Mesodermal cell (in vitro differentiated cells): ENCODE measurements at regions not wholly inside any gene's neighbourhood (a gene's known extent, or its start where the extent isn't known, plus 50 kb on each side); places are given as distances from the start of the nearest gene placed in this dataset.

Experiments used
- H3K27ac ChIP-seq: 2 replicates; pipeline ENCODE4 v1.7.0; 2013; ENCODE audit warnings: mild to moderate bottlenecking, low read depth, low read length, moderate library complexity; ENCODE audit not compliant: severe bottlenecking
- H3K36me3 ChIP-seq: 2 replicates; pipeline ENCODE4 v1.7.1; 2013; ENCODE audit warnings: mild to moderate bottlenecking, low read length, moderate library complexity; ENCODE audit not compliant: control insufficient read depth, insufficient read depth
- H3K4me1 ChIP-seq: one replicate; pipeline ENCODE4 v1.7.1; 2013; ENCODE audit warnings: mild to moderate bottlenecking, low read length; ENCODE audit not compliant: insufficient read depth, control insufficient read depth, poor library complexity, severe bottlenecking
- H3K4me3 ChIP-seq: 2 replicates; pipeline ENCODE4 v1.7.0; 2013; ENCODE audit warnings: low read length, control low read depth, mild to moderate bottlenecking; ENCODE audit not compliant: insufficient read depth, poor library complexity, severe bottlenecking; ENCODE audit errors: extremely low read depth
- H3K9me3 ChIP-seq: 2 replicates; pipeline ENCODE4 v1.7.1; 2013; ENCODE audit warnings: mild to moderate bottlenecking, low read length, moderate library complexity; ENCODE audit not compliant: control insufficient read depth
- WGBS, 2 experiments: methylation state at CpG; one replicate each; pipeline ENCODE4 v1.1.5; 2013; ENCODE audit warnings: missing lambda C conversion rate in 2 of 2; ENCODE audit not compliant: insufficient coverage in 2 of 2; 5-methylcytosine and 5-hydroxymethylcytosine counted together

DNA sequence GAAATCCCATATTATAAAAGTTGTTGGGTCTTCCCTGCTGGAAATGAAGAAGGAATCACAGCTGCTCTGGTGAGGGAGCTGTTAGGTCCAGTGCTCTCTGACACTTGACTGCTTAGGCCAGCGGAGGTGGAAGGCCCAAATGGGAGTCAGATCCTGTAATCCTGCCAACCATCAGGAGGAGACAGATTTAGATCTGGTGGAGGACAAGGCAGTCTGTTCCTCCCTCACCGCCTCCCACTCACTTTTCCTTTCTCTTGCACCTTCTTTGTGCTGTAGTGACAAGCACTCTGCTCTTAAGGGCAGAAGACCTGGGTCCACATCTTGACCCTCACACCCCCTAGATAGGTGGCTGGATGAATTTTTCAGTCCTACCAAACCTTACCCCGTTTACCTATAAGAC lies 59.7 kb upstream of the CHST1 start:
- Histone ChIP-seq H3K4me3 (no peak overlapping the region), H3K4me1 (no peaks in the 10 kb centered on the region), H3K9me3 (no peaks in the 10 kb centered on the region), H3K36me3 (no peaks in the 10 kb centered on the region), H3K27ac (no peak overlapping the region)
- WGBS, 2 experiments, result 90 to 94% methylated on average over 2 to 3 of the region's 3 CpGs

- Histone ChIP-seq H3K4me3 (no peak overlapping the region), H3K27ac (no peak overlapping the region)
- WGBS, 2 experiments, result 51 to 88% methylated on average over 1 to 2 of the region's 3 CpGs
These were observed 58.7 kb upstream of the CHST1 start for GRCh38 chr11:45724153-45724552.

GRCh38 chr11:45723397-45723796 lies 58.0 kb upstream of the CHST1 start:
- 51 to 61% methylated on average over 4 to 5 of the region's 7 CpGs for WGBS, 2 experiments
- H3K4me3 ChIP-seq, result no peak overlapping the region
- no peaks in the 10 kb centered on the region for H3K4me1 ChIP-seq
- H3K27ac ChIP-seq, result no peak overlapping the region
- H3K36me3 ChIP-seq, result no peaks in the 10 kb centered on the region
- no peaks in the 10 kb centered on the region for H3K9me3 ChIP-seq

More at GRCh38 chr11:45724153-45724552, 58.7 kb upstream of the CHST1 start:
- H3K9me3 ChIP-seq, result no peaks in the 10 kb centered on the region
- no peaks in the 10 kb centered on the region for H3K4me1 ChIP-seq
- no peaks in the 10 kb centered on the region for H3K36me3 ChIP-seq

DNA sequence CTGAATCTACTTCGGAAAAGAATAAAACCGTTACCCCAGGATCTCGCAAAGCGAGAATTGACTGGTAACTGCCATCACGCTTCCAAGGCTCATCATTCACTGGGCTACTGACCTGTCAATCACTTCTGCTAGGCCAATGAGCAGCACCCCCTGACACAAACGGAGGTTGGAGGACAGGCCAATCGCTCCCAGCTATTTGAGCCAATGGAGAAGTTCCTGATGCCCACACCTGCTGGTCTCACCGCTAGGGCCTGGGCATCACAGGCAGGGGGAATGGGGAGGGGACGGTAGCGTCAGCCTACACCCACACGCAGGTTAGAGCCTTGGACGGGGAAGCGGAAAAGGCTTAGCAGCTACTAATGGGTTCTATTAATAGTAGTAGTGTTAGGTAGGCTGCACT lies 56.7 kb upstream of the CHST1 start:
- Histone ChIP-seq H3K4me3 (no peak overlapping the region), H3K27ac (no peak overlapping the region), H3K9me3 (no peaks in the 10 kb centered on the region), H3K4me1 (no peaks in the 10 kb centered on the region), H3K36me3 (no peaks in the 10 kb centered on the region)
- 84 to 89% methylated on average over 9 to 13 of the region's 13 CpGs for WGBS, 2 experiments

GRCh38 chr11:45717526-45717925 lies 52.1 kb upstream of the CHST1 start:
- H3K9me3 ChIP-seq, result no peaks in the 10 kb centered on the region
- WGBS, 2 experiments, result 95 to 97% methylated on average over 7 to 8 of the region's 8 CpGs
- no peak overlapping the region for H3K27ac ChIP-seq
- H3K4me1 ChIP-seq, result no peaks in the 10 kb centered on the region
- no peaks in the 10 kb centered on the region for H3K36me3 ChIP-seq
- H3K4me3 ChIP-seq, result no peak overlapping the region

GRCh38 chr11:45715418-45715817 lies 50.0 kb upstream of the CHST1 start:
- Histone ChIP-seq H3K4me1 (no peaks in the 10 kb centered on the region), H3K27ac (no peak overlapping the region), H3K4me3 (no peak overlapping the region), H3K36me3 (no peaks in the 10 kb centered on the region), H3K9me3 (no peaks in the 10 kb centered on the region)
- WGBS, 2 experiments, result 83% methylated on average over 1 of the region's 2 CpGs; no CpG with 5 or more reads in 1 of the 2 experiments
